Cardiac muscle cell (in vitro differentiated cells and primary cell): ENCODE measurements at regions not wholly inside any gene's neighbourhood (a gene's known extent, or its start where the extent isn't known, plus 50 kb on each side); places are given as distances from the start of the nearest gene placed in this dataset.

Experiments
- DNase-seq, 2 donors: peaks; one replicate each; pipeline versions ENCODE4 v3.0.0 to v3.0.0-alpha.2; 2010 to 2017; ENCODE audit warnings: low read depth in 1 of 2, low spot score in 1 of 2
- H3K27ac ChIP-seq: fragments of 200-600 bp; sonication (generic); 2 replicates; pipeline ENCODE4 v1.5.1; 2016
- H3K27me3 ChIP-seq: fragments of 200-600 bp; sonication (generic); 2 replicates; pipeline ENCODE4 v1.6.0; 2016; ENCODE audit warnings: control low read depth
- H3K36me3 ChIP-seq: fragments of 200-600 bp; sonication (generic); 2 replicates; pipeline ENCODE4 v1.5.1; 2016; ENCODE audit warnings: control low read depth
- H3K4me1 ChIP-seq: fragments of 200-600 bp; sonication (generic); 2 replicates; pipeline ENCODE4 v1.8.1; 2017; ENCODE audit warnings: low read depth, mild to moderate bottlenecking, mixed run types
- H3K4me3 ChIP-seq: fragments of 200-600 bp; sonication (generic); 2 replicates; pipeline ENCODE4 v1.5.1; 2016; ENCODE audit warnings: mild to moderate bottlenecking
- H3K9me3 ChIP-seq: fragments of 200-600 bp; sonication (generic); 2 replicates; pipeline ENCODE4 v1.5.1; 2017; ENCODE audit warnings: low read depth, mild to moderate bottlenecking, control low read depth
- TF ChIP-seq, protein P1 (sequence below): IDR thresholded peaks from 2 replicates; pipeline ENCODE4 v1.5.1; 2012; ENCODE audit warnings: low read depth, mild to moderate bottlenecking, low read length

GRCh38 chrX:145178268-145178667 is 69.0 kb upstream of the SPANXN1 start:
- H3K4me1 ChIP-seq: no peaks in the 10 kb centered on the region
- DNase-seq: no peak
- no peaks in the 10 kb centered on the region for H3K9me3 ChIP-seq

GRCh38 chrX:145190801-145191389 is 56.4 kb upstream of the SPANXN1 start:
- no peak overlapping the region for H3K4me3 ChIP-seq
- H3K4me1 ChIP-seq: no peaks in the 10 kb centered on the region
- H3K27me3 ChIP-seq: no peaks in the 10 kb centered on the region
- no peaks in the 10 kb centered on the region for H3K9me3 ChIP-seq
- peak; percentile 0 to 9 for DNase-seq
- no peaks in the 10 kb centered on the region for H3K36me3 ChIP-seq
- no peak overlapping the region for H3K27ac ChIP-seq
- TF ChIP-seq, protein P1, sequence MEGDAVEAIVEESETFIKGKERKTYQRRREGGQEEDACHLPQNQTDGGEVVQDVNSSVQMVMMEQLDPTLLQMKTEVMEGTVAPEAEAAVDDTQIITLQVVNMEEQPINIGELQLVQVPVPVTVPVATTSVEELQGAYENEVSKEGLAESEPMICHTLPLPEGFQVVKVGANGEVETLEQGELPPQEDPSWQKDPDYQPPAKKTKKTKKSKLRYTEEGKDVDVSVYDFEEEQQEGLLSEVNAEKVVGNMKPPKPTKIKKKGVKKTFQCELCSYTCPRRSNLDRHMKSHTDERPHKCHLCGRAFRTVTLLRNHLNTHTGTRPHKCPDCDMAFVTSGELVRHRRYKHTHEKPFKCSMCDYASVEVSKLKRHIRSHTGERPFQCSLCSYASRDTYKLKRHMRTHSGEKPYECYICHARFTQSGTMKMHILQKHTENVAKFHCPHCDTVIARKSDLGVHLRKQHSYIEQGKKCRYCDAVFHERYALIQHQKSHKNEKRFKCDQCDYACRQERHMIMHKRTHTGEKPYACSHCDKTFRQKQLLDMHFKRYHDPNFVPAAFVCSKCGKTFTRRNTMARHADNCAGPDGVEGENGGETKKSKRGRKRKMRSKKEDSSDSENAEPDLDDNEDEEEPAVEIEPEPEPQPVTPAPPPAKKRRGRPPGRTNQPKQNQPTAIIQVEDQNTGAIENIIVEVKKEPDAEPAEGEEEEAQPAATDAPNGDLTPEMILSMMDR: peak; percentile 19

More at GRCh38 chrX:145178268-145178667, 69.0 kb upstream of the SPANXN1 start:
- H3K36me3 ChIP-seq: no peaks in the 10 kb centered on the region
- no peak overlapping the region for H3K27ac ChIP-seq
- TF ChIP-seq, protein P1: no peak
- no peak overlapping the region for H3K4me3 ChIP-seq
- no peaks in the 10 kb centered on the region for H3K27me3 ChIP-seq
